ENCODE measurements at regions not wholly inside any gene's neighbourhood (a gene's known extent, or its start where the extent isn't known, plus 50 kb on each side); places are given as distances from the start of the nearest gene placed in this dataset.

DNA sequence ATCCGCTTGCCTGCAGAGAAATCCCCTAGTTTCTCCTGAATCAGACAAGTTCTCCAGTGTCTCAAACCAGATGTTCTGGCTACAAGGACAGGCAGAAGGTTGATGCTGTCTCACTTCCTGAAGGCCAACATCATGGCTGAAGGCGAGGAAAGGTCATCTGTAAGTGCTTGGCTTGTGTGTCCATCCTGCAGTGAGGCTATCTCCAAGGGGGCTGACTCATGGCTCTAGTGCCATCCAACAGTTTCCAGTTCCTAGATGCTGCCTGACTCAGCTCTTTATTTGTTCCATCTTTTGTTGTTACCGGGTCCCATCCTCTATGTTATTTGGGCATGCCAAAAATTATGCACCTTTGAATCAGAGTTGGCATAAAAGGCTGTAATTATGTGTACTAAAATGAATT is 232.1 kb upstream of the TBX3 start:
- no peak for DNase-seq

DNA sequence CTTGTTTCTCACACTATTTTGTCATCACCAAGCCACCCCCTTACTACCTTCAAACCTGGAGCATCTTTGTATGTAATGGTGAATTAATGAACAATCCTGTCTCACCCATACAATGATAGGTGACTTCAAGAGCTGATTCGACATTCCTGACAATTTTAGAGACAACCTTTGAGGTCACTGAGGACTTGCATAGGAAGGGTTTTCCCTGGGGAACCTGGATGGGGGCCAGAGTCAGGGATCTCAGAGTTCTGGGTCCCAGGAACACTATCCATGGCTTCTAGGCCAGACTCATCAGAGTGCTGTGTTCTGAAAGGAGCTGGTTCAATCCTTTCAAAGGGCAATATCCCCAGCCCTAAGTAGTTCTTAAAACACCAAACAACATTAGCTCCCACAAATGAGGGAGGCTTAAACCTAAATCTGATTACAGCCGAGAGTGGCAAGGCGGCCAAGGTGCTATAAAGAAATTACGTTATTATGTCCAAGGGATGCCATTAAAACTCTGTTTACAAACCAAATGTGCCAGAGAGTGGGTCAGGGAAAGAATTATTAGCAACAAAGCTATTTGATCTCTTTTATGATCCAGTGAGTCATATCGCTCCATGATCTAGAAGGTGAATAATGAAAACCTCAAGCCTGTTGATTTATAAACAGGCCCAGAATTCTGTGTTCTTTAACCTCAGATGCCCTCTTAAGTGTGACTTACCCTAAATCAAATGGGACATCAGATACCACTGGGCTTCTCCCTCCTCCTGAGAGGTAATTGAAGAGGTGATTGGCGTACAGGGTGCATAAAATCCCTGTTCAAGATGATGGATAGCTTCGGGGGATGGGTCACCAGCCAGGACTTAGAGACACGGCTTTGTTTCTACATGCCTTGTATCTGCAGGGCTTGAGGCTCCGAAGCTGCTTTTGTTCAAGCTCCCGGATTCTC is 230.2 kb upstream of the TBX3 start:
- no peak for DNase-seq

DNA sequence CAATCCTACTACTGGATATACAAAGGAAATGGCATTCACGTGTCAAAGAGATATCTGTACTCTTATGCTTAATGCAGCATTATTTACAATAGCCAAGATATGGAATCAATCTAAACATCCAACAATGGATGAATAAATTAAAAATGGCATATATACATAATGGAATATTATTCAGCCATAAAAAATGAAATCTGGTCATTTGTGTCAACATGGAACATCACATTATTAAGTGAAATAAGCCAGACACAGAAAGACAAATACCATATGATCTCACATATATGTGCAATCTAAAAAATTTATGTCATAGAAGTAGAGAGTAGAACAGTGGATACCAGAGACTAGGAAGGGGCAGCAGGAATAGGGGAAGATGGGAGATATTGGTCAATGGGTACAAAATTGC is 228.8 kb upstream of the TBX3 start:
- DNase-seq, result no peak

DNA sequence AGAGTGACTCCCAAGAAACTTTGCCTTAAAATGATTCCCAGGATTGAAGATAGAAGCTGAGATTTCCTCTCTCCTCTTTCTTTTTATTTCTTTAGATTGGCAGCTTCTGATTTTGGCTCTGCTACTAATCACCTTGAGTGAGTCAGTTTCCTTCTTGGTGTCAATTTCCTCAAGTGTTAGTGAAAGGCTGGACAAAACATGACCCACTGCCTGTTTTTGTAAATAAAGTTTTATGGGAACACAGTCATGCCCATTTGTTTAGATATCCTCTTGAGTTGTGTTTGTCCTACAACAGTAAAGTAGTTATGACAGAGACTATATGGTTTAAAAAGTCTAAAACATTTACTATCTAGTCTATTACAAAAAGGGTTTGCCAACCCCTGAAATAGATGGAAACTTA is 227.2 kb upstream of the TBX3 start:
- DNase-seq, result no peak

DNA sequence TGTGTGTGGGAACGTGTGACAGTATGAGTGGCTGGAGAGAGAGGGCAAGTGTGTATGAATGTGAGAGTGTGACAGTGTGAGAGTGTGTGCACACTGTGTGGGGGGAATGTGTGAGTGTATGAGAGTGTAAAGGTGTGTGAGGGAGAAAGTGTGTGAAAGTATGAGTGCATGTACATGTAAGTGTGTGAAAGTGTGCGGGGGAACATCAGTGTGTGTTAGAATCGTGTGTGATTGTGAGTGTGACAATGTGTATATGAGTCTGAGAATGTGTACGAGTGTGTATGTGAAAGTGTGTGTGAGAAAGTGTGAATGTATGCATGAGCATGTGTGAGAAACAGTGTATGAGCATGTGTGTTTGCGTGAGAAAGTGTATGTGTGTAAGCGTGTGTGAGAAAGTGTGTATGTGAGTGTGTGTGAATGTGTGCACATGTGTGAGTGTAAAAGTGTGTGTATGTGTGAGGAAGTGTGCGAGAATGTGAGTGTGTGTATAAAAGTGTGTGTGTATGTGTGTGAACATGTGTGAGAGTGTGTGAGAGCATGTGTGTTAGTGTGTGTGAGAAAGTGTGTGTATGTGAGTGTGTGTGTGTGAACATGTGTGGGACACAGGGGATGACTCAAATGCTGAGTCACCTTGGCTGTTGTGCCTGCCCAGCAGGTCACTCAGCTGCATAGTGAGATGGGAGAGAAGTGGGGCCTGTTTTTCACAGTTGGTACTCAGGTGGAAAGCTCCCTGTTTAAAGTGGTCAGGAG is 220.5 kb upstream of the TBX3 start:
- DNase-seq, result no peak

DNA sequence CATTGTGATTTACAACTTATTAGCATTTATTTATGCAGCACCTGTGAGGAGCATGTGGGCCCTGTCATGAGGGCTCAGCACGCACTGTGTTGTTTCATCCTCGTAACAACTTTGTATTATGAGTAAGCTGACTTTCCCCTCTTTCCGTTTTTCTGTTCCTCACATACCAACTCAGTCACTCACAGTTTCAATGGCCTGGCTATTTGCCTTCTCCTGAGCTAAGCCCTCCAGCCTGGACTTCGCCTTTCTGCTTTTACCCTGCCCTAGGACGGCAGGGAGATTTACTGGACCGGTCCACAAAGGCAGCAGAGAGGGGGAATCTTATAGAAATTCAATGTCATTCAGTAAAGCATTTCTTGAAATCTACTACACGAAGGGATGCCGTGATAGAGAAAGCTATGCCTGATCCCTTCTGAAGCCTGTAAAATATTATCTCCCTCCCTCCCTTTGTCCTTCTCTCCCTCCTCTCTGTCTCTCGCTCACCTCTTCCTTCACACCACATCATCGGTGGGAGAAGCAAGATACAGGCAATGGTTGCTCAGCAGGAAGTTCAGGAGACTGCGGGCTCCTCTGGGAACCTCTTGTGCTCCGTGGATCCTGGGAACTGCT is 219.2 kb upstream of the TBX3 start:
- no peak for DNase-seq

DNA sequence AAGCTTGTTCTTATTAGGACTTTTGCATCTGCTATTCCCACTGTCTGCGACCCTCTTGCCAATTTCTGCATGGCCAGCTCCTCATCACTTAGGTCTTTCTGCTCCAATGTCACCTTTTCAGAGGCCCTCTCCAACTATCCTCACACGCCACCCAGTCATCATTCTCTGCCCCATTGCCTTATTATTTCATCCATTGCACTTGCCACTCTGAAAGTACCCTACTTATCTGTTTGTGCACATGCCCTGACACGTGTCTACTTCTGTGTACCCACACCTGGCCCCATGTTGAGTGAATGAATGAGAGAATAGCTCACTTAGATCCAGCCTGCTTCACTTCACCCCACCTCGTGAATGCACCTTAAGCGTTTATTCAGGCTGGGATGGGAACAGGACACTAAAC is 218.7 kb upstream of the TBX3 start:
- DNase-seq, result no peak

DNA sequence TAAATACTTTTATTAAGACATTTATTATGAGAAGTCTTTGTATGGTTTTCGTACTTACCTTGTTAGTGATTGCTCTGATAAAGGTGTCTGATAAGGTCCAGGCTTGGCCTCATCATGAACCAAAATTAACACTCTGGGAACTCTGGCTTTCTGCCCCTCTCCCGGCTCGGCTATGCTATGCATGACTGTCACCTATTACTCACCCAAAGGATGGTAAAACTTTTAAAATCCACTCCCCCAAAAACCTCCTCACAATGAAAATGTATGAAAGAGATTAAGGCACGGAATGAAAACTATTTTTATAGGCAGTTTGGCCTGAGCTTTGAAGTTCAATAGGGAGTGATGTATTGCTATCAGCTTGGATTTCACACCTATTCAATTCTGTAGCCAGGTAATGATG is 217.3 kb upstream of the TBX3 start:
- no peak for DNase-seq

DNA sequence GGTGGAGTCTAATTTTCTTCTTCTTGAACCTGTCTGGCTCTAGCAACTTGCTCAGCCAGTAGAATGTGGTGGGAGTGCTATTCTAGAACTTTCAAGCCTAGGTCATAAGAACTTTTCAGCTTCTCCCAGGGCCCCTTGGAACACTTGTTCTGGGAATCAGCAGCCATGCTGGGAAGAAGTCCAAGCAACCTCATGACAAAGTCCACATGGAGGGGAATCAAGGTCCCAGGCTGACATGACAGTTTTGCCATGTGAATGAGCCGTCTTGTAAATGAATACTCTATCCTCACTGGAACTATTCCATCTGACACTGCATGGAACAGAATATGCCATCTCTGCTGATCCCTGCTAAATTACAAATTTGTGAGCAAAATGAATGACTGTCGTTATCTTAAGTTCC is 214.2 kb upstream of the TBX3 start:
- no peak for DNase-seq

DNA sequence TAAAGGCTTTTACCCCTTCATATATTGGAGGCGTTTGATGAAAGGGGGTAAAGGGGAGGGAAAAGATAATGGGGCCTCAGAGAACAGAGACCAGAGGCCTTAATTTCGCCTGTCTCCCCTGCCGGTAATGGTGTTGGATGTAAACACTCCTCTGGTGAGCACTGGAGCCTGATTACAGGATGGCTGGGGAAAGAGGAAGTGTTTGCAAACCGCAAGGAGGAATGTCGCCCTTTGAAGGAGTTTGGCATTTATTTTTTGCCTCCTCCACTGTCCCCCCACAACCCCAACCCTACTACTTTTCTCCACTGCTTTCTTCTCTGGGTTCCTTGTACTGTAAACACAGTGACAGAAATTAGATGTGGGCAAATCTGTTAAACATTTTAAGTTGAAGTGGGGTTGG is 211.9 kb upstream of the TBX3 start:
- peak; percentile 11 for DNase-seq

DNA sequence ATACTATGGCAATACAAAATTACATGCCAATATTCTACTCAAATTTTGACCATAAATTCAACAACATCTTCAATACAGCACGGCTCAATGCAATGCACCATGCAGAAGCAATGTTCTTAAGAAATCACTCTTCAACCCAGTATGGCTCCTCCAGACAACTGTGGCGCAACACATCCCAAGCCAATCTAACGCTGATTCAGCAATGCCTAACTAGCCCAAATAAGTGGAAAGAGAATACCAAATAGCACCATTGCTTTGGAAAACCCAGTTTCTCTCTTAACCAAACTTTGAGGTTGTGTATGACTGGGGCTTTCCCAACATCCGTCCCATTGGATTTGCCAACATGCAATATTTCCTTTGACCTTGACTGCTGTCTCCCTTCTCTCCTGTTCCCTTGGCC is 211.1 kb upstream of the TBX3 start:
- no peak for DNase-seq

DNA sequence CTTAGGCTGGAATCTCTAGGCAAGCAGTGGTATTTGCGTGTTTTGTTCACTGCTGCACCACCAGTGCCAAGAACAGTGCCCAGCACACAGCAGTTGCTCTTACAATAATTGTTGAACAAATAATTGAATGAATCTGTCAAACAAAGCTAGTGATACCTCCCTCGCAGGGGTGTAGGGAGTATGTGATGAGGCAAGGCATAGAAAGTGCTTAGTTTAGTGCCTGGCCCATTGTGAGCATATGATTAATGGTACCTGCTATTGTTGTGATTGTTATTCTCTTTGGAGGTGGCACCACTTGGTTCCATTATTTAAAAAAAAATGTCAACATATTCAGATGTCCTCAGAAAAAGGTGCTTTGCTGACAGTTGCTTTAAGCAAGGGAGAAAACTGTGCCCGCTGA is 210.1 kb upstream of the TBX3 start:
- no peak for DNase-seq

DNA sequence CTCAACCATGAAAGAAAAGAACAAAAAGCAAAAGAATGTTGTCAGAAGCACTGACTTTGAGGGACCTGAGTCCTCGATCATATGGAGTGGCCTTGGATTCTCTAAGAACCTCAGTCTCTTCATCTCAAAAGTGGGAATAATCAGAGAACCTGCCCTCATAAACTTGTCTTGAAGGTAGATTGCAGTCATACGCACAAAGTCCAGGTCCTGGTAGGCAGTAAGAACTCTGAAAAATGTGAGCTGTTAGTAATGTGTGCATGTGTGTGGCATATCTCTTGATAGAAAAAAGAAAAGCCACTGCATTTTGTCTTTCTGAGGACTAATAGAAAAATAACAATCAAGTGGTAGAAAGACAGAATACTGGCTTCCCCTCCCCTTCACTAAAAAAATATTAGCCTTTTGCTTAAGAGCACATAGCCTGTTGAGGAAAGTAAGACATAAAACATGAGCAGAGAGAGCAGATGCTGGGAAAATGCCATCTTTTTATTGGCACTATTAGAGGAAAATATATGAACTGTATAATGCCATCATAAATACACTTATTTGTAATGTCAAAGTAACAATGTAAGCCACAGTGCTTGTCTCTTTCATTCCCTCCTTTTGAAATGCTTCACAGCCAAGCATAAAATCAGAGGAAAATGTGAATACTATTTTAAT is 205.1 kb upstream of the TBX3 start:
- DNase-seq, result no peak

DNA sequence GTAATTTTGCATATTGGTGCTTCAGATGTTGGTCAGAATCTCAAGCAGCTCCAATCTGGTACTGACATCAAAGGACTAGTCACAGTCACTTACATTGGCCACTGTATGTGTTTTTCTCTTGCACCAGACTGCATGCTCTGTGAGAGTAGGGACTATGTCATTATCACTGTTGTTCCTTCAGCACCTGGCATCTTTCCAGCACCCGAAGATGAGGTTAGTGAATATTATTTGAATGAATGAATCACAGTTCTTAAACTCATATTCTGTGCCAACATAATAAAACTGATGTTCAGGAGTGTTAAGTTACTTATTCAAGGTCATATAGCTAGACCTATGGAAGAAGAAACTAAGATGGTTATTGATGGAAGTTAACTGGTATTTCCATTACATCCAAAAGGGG is 204.5 kb upstream of the TBX3 start:
- DNase-seq, result no peak

DNA sequence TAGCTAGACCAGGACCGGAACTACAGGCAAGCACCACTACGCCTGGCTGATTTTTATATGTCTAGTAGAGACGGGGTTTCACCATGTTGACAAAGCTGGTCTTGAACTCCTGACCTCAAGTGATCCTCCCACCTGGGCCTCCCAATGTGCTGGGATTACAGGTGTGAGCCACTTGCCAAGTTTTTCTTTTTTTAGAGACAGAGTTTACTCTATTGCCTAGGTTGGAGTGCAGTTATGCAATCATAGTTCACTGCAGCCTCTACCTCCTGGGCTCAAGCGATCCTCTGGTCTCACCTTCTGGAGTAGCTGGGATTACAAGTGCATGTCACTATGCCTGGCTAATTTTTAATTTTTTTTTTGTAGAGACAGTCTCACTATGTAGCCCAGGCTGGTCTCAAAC is 201.5 kb upstream of the TBX3 start:
- DNase-seq, result no peak

DNA sequence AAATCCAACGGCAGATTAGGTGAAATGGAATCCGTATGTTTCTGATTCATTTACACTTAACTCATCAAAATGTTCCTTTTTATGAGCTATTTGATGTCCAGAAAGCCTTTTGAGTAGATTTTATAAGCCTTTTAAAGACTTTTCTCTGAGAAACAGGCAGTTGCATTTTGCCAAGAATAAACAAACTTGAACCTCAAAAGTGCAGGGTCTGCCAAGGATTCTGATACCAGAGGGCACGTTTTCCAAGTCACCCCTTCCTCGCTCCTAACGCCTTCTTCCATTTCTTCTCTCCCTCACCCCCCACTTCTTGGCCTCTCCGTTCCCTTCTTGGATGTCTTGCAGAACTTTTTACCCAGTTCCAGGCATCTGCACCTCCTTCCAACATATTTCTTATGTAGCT is 200.6 kb upstream of the TBX3 start:
- no peak for DNase-seq

DNA sequence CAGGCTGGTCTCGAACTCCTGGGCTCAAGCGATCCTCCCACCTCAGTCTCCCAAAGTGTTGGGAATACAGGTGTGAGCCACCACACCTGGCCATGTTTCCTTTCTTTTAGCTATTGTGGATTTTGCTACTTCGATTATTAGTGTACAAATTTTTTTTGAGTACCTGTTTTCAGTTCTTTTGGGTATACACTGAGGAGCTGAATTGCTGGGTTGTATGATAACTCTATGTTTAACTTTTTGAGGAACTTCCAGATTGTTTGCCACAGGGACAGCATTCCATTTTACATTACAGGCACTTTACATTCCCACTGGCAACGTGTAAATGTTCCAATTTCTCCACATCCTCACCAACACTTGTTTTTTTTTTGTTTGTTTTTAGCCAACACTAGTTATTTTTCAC is 198.1 kb upstream of the TBX3 start:
- no peak for DNase-seq

DNA sequence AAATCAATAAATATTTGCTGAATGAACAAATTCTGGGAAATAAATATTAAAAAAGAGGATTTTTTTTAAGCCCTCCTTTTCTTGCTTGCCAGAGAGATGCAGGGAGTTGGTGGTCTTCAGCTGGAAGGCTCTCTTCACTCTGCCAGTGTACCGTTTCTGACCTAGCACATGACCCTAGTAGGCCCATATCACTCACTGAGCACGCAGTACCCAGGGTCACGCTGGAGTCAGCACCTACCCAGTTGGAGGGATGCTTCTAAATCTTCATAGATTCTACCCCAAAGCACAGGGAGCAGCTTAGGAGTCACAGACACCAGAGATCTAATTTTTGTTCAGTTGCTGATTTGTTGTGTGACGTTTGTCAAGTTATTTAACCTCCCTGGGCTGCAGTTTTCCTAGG is 195.4 kb upstream of the TBX3 start:
- DNase-seq, result no peak

DNA sequence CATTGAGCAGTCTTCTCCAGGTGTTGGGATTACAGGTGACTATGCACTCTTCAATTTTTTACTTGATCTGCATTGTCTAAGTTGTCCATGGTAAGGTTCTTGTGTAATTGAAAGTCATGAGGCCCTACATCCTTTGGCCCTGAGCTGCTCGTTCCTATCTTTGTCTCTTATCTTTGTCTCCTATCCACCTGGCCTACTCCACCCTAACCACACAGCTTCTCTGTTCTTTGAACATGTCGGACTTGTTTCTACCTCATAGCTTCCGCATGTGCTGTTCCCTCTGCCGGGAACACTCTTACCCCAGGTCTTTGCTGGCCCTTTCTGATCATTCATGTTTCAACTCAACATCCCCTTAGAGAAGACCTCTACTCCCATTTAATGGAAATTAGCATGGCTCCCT is 194.8 kb upstream of the TBX3 start:
- no peak for DNase-seq

DNA sequence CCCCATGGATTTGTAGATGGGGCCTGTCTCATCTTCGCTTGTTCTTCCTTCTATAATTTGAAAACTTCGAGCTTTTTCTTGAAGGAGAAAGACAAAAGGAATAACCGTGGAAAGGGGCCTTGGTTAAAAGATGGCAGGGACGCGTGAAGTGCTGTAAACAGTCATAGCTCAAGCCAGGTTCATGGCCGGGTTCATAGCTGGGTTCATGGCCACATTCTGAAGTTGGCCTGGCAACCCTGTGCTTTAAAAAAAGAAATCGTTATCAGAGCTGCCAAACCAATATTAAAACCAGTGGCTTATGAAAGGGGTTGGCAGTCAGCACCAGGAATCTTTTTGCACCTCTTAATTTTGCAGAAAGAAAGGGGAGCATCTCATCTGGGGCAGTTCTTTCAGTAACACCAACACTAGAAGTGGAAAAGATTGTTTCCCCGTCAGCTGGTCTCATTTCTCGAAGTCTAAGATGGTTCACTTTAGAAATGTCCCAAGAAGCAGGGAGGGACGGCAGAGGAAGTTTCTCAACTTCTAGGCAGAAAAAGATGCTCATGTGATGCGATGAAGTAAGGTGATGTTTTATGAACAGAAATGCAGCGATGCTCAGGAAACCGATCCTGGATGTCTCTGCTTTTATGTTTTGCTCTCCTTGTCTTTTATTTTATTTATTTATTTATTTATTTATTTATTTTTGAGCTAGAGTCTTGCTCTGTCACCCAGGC is 193.1 kb upstream of the TBX3 start:
- DNase-seq, result no peak

DNA sequence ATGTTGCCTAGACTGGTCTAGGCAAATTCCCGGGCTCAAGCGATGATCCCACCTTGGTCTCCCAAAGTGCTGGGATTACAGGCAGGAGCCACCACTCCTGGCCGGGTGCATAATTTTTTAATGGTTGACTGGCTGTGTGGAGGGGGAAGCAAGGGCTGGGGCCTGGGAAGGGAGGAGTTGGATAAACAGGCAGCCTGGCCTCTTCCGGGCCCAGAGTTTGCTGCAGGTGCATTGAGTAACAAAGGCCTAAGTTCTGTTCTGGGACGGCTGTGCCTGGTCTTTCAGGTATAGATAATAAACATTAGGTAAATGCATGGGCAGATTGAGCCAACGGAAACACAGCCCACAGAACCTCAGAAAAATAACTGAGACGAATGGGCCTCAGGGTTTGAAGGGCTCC is 191.3 kb upstream of the TBX3 start:
- no peak for DNase-seq

DNA sequence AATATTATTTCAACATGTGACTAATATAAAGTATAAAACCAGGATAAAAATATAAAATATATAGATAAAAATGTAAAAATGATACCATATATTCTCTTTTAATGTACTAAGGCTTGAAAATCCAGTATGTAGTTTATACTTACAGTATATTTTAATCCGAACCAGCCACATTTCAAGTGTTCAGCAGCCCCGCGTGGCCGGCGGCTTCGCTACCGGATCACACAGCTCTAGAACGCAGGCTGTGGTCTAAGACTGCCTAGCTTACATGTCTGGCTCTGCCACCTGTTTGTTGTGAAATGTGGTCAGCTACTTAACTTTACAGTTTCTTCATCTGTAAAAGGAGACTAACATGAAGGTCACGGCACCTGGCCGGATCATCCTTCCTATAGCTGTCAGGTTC is 189.7 kb upstream of the TBX3 start:
- no peak for DNase-seq
